HCT116 (cell line): ENCODE measurements at regions not wholly inside any gene's neighbourhood (a gene's known extent, or its start where the extent isn't known, plus 50 kb on each side); places are given as distances from the start of the nearest gene placed in this dataset.

Experiments
- ATAC-seq: fragments of 200-7000 bp; cut with Tn5 transposase; 2 replicates; pipeline ENCODE4 v1.9.1; 2020; ENCODE audit warnings: mild to moderate bottlenecking, moderate library complexity
- BruUV-seq: library from RNA; stranded (reverse); fragments of 400-500 nt; replicated peaks from 2 replicates; lab custom pipeline; 2021; lab: Mats Ljungman, UMichigan
- CTCF ChIA-PET: fragments of 300-600 bp; sonication (Branson Sonifier 250); formaldehyde crosslinking; loops from one replicate; lab custom pipeline; 2021; ENCODE audit warnings: antibody characterized with exemption; lab: Charles Lee
- POLR2A ChIA-PET: fragments of 300-600, 350-600 bp; sonication (Branson Sonifier 250); formaldehyde crosslinking; loops from one replicate; lab custom pipeline; 2021; ENCODE audit warnings: antibody characterized with exemption; lab: Charles Lee
- RAD21 ChIA-PET, 2 experiments: fragments of 300-600 bp; sonication (Branson Sonifier 250); formaldehyde crosslinking; loops; one replicate each; lab custom pipeline; 2023; ENCODE audit warnings: low total read pairs in 2 of 2; ENCODE audit not compliant: uncharacterized antibody in 2 of 2, unreplicated experiment in 2 of 2, low non-redundant PET in 1 of 2; lab: Charles Lee
- DNase-seq: peaks from one replicate; pipeline ENCODE4 v3.0.0-alpha.2; 2010; ENCODE audit warnings: low read depth, low spot score
- H2AFZ ChIP-seq: fragments of 200-600 bp; shearing (Covaris generic), sonication (generic); 2 replicates; pipeline ENCODE4 v1.6.1; 2017; ENCODE audit warnings: low read depth, mixed run types, mixed read lengths, antibody characterized with exemption, low read length; ENCODE audit not compliant: poor library complexity, severe bottlenecking
- H3K27ac ChIP-seq: 2 replicates; pipeline ENCODE4 v1.5.1; 2012; ENCODE audit warnings: low read depth, low read length
- H3K27me3 ChIP-seq: fragments of 200-600 bp; sonication (generic); 2 replicates; pipeline ENCODE4 v1.6.1; 2016; ENCODE audit warnings: mixed run types, low read length, mixed read lengths; ENCODE audit not compliant: insufficient read depth
- H3K36me3 ChIP-seq, 2 experiments: fragments of 200-500 bp in 1 of 2; fragments of 200-600 bp in 1 of 2; sonication (Bioruptor generic) in 1 of 2; sonication (generic) in 1 of 2; 2 replicates each; pipeline versions ENCODE4 v1.5.1 to v1.6.1; 2014 to 2016; ENCODE audit warnings: low read length in 2 of 2, inconsistent platforms in 1 of 2, mixed read lengths in 1 of 2, mixed run types in 1 of 2; ENCODE audit not compliant: insufficient read depth in 2 of 2, control insufficient read depth in 1 of 2
- H3K4me1 ChIP-seq, 2 experiments: fragments of 200-600 bp in 1 of 2; sonication (generic) in 1 of 2; 2 replicates each; pipeline versions ENCODE4 v1.5.1 to v1.6.1; 2012 to 2017; ENCODE audit warnings: low read length in 2 of 2, inconsistent platforms in 1 of 2, mild to moderate bottlenecking in 1 of 2, mixed read lengths in 1 of 2, mixed run types in 1 of 2, moderate library complexity in 1 of 2; ENCODE audit not compliant: insufficient read depth in 2 of 2, control insufficient read depth in 1 of 2
- H3K4me2 ChIP-seq: fragments of 200-600 bp; sonication (generic); 2 replicates; pipeline ENCODE4 v1.6.1; 2017; ENCODE audit warnings: mixed run types, low read length, mixed read lengths
- H3K4me3 ChIP-seq, 2 experiments: fragments of 200-600 bp in 1 of 2; sonication (generic) in 1 of 2; replicated peaks in 1 of 2; 2 replicates each; pipeline ENCODE4 v1.5.1; 2011 to 2016; ENCODE audit warnings: low read length in 2 of 2, control low read depth in 1 of 2, low read depth in 1 of 2, mild to moderate bottlenecking in 1 of 2, mixed read lengths in 1 of 2, mixed run types in 1 of 2
- H3K79me2 ChIP-seq: fragments of 200-600 bp; sonication (generic); 2 replicates; pipeline ENCODE4 v1.6.1; 2017; ENCODE audit warnings: mild to moderate bottlenecking, mixed run types, low read length, moderate library complexity, mixed read lengths; ENCODE audit not compliant: insufficient read depth
- H3K9ac ChIP-seq: fragments of 200-600 bp; sonication (generic); 2 replicates; pipeline ENCODE4 v1.6.1; 2016; ENCODE audit warnings: low read length, mixed read lengths
- H3K9me2 ChIP-seq: fragments of 200-600 bp; sonication (generic), shearing (Covaris generic); 2 replicates; pipeline ENCODE4 v1.6.1; 2017; ENCODE audit warnings: mixed run types, mild to moderate bottlenecking, moderate library complexity; ENCODE audit not compliant: insufficient read depth
- H3K9me3 ChIP-seq, 2 experiments: fragments of 200-500 bp in 1 of 2; fragments of 200-600 bp in 1 of 2; sonication (Bioruptor generic) in 1 of 2; sonication (generic) in 1 of 2; 2 replicates each; pipeline ENCODE4 v1.6.1; 2014 to 2017; ENCODE audit warnings: low read length in 2 of 2, mixed read lengths in 2 of 2, inconsistent platforms in 1 of 2, low read depth in 1 of 2, mild to moderate bottlenecking in 1 of 2, mixed run types in 1 of 2, moderate library complexity in 1 of 2; ENCODE audit not compliant: control insufficient read depth in 1 of 2, insufficient read depth in 1 of 2
- H4K20me1 ChIP-seq: fragments of 200-600 bp; sonication (generic), shearing (Covaris generic); 2 replicates; pipeline ENCODE4 v1.6.1; 2017; ENCODE audit warnings: mixed run types, mild to moderate bottlenecking, moderate library complexity; ENCODE audit not compliant: insufficient read depth
- EGR1 ChIP-seq: IDR thresholded peaks from 2 replicates; pipeline ENCODE4 v1.6.1; 2012; ENCODE audit warnings: low read depth
- EZH2 ChIP-seq: fragments of 200-600 bp; sonication (generic); IDR thresholded peaks from 2 replicates; pipeline ENCODE4 v1.6.1; 2017; ENCODE audit warnings: antibody characterized with exemption, mixed run types
- EZH2phosphoT487 ChIP-seq: fragments of 200-600 bp; IDR thresholded peaks from 2 replicates; pipeline ENCODE4 v1.6.1; 2018; ENCODE audit warnings: antibody characterized with exemption, borderline replicate concordance
- POLR2A ChIP-seq: IDR thresholded peaks from 2 replicates; pipeline ENCODE4 v1.7.0; 2011; ENCODE audit warnings: borderline replicate concordance; ENCODE audit not compliant: insufficient read depth, insufficient read length; ENCODE audit errors: extremely low read depth
- RAD21 ChIP-seq: IDR thresholded peaks from 2 replicates; pipeline ENCODE4 v1.6.1; 2012; ENCODE audit warnings: low read depth, mild to moderate bottlenecking
- SP1 ChIP-seq: IDR thresholded peaks from 2 replicates; pipeline ENCODE4 v1.6.1; 2012; ENCODE audit warnings: low read depth
- ZNF274 ChIP-seq: fragments of 200-500 bp; sonication (Bioruptor generic); IDR thresholded peaks from 2 replicates; pipeline ENCODE4 v1.6.1; 2014; ENCODE audit warnings: mild to moderate bottlenecking, low read depth, low read length, inconsistent platforms
- intact Hi-C: fragments of 100-400 bp; cut with micrococcal nuclease; formaldehyde crosslinking; loops from 2 replicates; pipeline ENCODE4 v1.10.0; 2022
- TF ChIP-seq, protein P1 (sequence below), 3 experiments: fragments of 200-600 bp in 1 of 3; sonication (generic) in 1 of 3; IDR thresholded peaks in 2 of 3; conservative IDR thresholded peaks in 1 of 3; 2 replicates each; pipeline ENCODE4 v1.5.1; 2012 to 2017; ENCODE audit warnings: low read depth in 2 of 3, low read length in 2 of 3, antibody characterized with exemption in 1 of 3, borderline replicate concordance in 1 of 3, control low read depth in 1 of 3, mild to moderate bottlenecking in 1 of 3, mixed read lengths in 1 of 3, mixed run types in 1 of 3, moderate library complexity in 1 of 3; ENCODE audit not compliant: insufficient read depth in 1 of 3

DNA sequence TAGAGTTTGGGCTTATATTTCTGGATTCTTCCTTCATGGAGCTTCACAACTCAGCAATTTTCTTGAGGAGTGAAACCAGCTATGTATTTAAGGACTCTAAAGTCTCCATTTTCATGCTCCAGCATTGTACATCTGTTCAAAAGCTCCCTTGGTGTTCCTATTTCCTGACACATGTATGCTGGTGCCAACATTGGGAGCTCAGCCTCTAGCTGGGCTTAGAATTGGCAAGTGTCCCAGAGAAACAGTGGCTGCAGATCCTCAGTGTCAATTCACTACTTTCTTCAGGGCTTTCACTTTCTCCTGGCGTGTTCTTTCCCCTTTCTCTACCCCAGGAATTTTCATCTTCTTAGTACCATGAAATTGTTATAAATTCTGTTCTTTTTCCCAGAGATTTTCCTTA is 103.1 kb downstream of the ZNF467 start:
- DNase-seq (no peak), ATAC-seq (no peak)
- Histone ChIP-seq H3K4me3 (no peak overlapping the region), H3K27me3 (no peaks in the 10 kb centered on the region), H3K4me1 (peaks cover 0 to 8% of the 10 kb centered on the region in 2 experiments; a peak in 1 of 4 replicates), H3K9me2 (no peaks in the 10 kb centered on the region), H3K36me3 (no peaks in the 10 kb centered on the region), H3K79me2 (no peaks in the 10 kb centered on the region), H3K9me3 (no peaks in the 10 kb centered on the region), H4K20me1 (no peaks in the 10 kb centered on the region), H3K4me2 (no peak overlapping the region), H2AFZ (no peak overlapping the region), H3K27ac (no peak overlapping the region), H3K9ac (no peak overlapping the region)
- POLR2A ChIA-PET: no interaction called here
- intact Hi-C loops: no loop called here
- CTCF ChIA-PET: interaction anchor here (0.9 to 2.6 kb wide), 5 partner anchors 8 to 72 kb away, joined by 3 to 17 read pairs (median 10); no protein-coding TSS in a partner anchor
- TF ChIP-seq ZNF274 (no peak), EGR1 (no peak), EZH2phosphoT487 (no peak), RAD21 (no peak), EZH2 (no peak), SP1 (no peak), POLR2A (no peak)
- TF ChIP-seq, protein P1, sequence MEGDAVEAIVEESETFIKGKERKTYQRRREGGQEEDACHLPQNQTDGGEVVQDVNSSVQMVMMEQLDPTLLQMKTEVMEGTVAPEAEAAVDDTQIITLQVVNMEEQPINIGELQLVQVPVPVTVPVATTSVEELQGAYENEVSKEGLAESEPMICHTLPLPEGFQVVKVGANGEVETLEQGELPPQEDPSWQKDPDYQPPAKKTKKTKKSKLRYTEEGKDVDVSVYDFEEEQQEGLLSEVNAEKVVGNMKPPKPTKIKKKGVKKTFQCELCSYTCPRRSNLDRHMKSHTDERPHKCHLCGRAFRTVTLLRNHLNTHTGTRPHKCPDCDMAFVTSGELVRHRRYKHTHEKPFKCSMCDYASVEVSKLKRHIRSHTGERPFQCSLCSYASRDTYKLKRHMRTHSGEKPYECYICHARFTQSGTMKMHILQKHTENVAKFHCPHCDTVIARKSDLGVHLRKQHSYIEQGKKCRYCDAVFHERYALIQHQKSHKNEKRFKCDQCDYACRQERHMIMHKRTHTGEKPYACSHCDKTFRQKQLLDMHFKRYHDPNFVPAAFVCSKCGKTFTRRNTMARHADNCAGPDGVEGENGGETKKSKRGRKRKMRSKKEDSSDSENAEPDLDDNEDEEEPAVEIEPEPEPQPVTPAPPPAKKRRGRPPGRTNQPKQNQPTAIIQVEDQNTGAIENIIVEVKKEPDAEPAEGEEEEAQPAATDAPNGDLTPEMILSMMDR (IDR thresholded peaks at IDR 0.05 in 2 of 3, conservative IDR thresholded peaks at IDR 0.05 in 1 of 3; ENCODE audit: borderline replicate concordance in 1 of 3, insufficient read depth in 1 of 3, low read depth in 2 of 3, low read length in 2 of 3): no peak
- no TSS peak for BruUV-seq
- RAD21 ChIA-PET: no interaction called here
